ENCODE measurements at regions not wholly inside any gene's neighbourhood (a gene's known extent, or its start where the extent isn't known, plus 50 kb on each side); places are given as distances from the start of the nearest gene placed in this dataset.

DNA sequence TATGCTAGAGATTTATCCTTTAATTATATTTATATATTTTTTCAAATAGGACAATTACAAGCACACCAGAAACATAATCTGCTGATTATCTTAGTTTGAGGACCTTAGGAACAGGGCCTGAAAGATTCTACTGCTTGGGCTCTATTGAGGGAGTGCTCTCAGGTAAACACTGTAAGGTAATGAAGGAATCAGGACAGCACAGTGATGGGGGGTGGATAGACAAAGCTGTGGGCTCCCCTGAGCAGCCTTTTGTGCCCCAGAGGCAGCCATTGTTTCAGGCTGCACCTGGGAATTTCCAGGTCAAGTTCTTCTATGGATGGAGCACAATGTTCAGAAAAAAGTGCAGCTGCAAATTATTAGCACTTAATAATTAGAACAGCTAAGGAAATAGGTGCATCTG lies 848.0 kb upstream of the CADM2 start:
- no peak for TF ChIP-seq EZH2 (IDR thresholded peaks at IDR 0.05; ENCODE audit: borderline replicate concordance, low read length)
- TF ChIP-seq, protein P1, sequence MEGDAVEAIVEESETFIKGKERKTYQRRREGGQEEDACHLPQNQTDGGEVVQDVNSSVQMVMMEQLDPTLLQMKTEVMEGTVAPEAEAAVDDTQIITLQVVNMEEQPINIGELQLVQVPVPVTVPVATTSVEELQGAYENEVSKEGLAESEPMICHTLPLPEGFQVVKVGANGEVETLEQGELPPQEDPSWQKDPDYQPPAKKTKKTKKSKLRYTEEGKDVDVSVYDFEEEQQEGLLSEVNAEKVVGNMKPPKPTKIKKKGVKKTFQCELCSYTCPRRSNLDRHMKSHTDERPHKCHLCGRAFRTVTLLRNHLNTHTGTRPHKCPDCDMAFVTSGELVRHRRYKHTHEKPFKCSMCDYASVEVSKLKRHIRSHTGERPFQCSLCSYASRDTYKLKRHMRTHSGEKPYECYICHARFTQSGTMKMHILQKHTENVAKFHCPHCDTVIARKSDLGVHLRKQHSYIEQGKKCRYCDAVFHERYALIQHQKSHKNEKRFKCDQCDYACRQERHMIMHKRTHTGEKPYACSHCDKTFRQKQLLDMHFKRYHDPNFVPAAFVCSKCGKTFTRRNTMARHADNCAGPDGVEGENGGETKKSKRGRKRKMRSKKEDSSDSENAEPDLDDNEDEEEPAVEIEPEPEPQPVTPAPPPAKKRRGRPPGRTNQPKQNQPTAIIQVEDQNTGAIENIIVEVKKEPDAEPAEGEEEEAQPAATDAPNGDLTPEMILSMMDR (IDR thresholded peaks at IDR 0.05; ENCODE audit: low read length) = no peak
- no peaks in the 10 kb centered on the region for H3K36me3 ChIP-seq (ENCODE audit: insufficient read depth, low read length)
- no peaks in the 10 kb centered on the region for H4K20me1 ChIP-seq (ENCODE audit: insufficient read depth, low read length)
- no peaks in the 10 kb centered on the region for H3K27me3 ChIP-seq (ENCODE audit: insufficient read depth, low read length)
- H3K9me3 ChIP-seq (ENCODE audit: low read length) = no peaks in the 10 kb centered on the region
- no peaks in the 10 kb centered on the region for H3F3A ChIP-seq (ENCODE audit: insufficient read depth, low read length)
- H3K9ac ChIP-seq (ENCODE audit: low read length) = no peak overlapping the region
- H3K79me2 ChIP-seq (ENCODE audit: insufficient read depth, low read length) = no peaks in the 10 kb centered on the region
- no peaks in the 10 kb centered on the region for H3K9me2 ChIP-seq (ENCODE audit: low read depth, low read length)
- no peaks in the 10 kb centered on the region for H3K4me1 ChIP-seq (ENCODE audit: insufficient read depth, low read length, severe bottlenecking)
- no peak overlapping the region for H2AFZ ChIP-seq (ENCODE audit: low read length)
- H3K4me3 ChIP-seq (ENCODE audit: low read depth, low read length, poor library complexity, severe bottlenecking) = no peak overlapping the region
- H3K27ac ChIP-seq (ENCODE audit: low read depth, low read length, poor library complexity, severe bottlenecking) = no peak overlapping the region
- no peak overlapping the region for H3K4me2 ChIP-seq (ENCODE audit: low read length)

DNA sequence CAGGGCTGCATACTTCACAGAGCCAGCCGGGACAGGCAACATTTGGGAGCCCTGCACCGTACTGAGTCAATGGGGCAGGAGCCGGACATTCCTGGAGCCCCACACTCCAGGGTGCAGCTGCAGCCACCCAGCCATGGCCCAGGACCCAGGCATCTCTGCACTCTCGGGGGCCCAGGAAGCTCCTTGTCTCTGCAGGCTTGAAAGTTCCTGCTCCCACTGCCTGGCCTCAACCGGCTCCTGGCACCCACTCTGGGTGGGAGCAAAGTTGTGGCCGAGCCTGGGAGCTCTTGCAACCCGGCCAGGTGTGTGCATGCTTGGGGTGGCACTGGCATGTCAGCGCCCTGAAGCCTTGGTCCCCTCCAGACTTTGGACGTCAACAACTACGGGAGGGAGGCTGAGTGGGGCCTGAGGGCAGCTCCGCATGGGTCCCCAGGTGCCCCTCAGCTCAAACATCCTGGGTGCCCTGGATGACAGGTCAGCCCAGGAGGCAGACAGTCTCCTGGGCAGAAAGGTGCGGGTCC lies 833.5 kb upstream of the CADM2 start:
- Histone ChIP-seq H3F3A (ENCODE audit: insufficient read depth, low read length) (no peaks in the 10 kb centered on the region), H4K20me1 (ENCODE audit: insufficient read depth, low read length) (no peaks in the 10 kb centered on the region), H3K79me2 (ENCODE audit: insufficient read depth, low read length) (no peaks in the 10 kb centered on the region), H3K4me3 (ENCODE audit: low read depth, low read length, poor library complexity, severe bottlenecking) (no peak overlapping the region), H3K9me2 (ENCODE audit: low read depth, low read length) (no peaks in the 10 kb centered on the region; the same call in 1 of the 2 replicates), H3K9me3 (ENCODE audit: low read length) (no peaks in the 10 kb centered on the region), H3K36me3 (ENCODE audit: insufficient read depth, low read length) (no peaks in the 10 kb centered on the region), H3K27ac (ENCODE audit: low read depth, low read length, poor library complexity, severe bottlenecking) (no peak overlapping the region), H2AFZ (ENCODE audit: low read length) (no peak overlapping the region), H3K27me3 (ENCODE audit: insufficient read depth, low read length) (no peaks in the 10 kb centered on the region), H3K4me2 (ENCODE audit: low read length) (no peak overlapping the region), H3K9ac (ENCODE audit: low read length) (no peak overlapping the region), H3K4me1 (ENCODE audit: insufficient read depth, low read length, severe bottlenecking) (no peaks in the 10 kb centered on the region)
- no peak for TF ChIP-seq EZH2 (IDR thresholded peaks at IDR 0.05; ENCODE audit: borderline replicate concordance, low read length)
- TF ChIP-seq, protein P1 (IDR thresholded peaks at IDR 0.05; ENCODE audit: low read length) = no peak

DNA sequence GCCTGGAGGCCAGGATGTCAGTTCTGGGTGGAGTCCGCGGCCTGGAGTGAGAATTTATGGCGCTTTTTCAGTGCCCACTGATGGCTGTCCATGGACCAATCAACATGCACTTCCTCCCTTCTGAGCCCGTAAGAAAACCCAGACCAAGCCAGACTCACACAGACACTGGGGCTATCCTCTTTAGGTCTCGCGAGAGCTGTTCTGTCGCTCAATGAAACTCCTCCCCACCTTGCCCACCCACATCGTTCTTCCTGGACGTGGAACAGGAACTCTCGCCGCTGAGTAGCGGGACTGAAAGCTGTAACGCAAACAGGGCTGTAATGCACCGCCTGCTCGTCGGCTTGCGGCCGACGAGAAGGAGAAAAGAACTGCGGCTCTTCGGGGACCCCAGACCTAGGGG lies 833.0 kb upstream of the CADM2 start:
- no peak overlapping the region for H2AFZ ChIP-seq (ENCODE audit: low read length)

More for the DNA sequence above, 833.0 kb upstream of the CADM2 start:
- Histone ChIP-seq H3K4me3 (ENCODE audit: low read depth, low read length, poor library complexity, severe bottlenecking) (no peak overlapping the region), H3K9me2 (ENCODE audit: low read depth, low read length) (no peaks in the 10 kb centered on the region; the same call in 1 of the 2 replicates), H3K36me3 (ENCODE audit: insufficient read depth, low read length) (no peaks in the 10 kb centered on the region), H3K27ac (ENCODE audit: low read depth, low read length, poor library complexity, severe bottlenecking) (no peak overlapping the region), H4K20me1 (ENCODE audit: insufficient read depth, low read length) (no peaks in the 10 kb centered on the region), H3K27me3 (ENCODE audit: insufficient read depth, low read length) (no peaks in the 10 kb centered on the region), H3K9ac (ENCODE audit: low read length) (no peak overlapping the region), H3F3A (ENCODE audit: insufficient read depth, low read length) (no peaks in the 10 kb centered on the region), H3K4me2 (ENCODE audit: low read length) (no peak overlapping the region), H3K9me3 (ENCODE audit: low read length) (no peaks in the 10 kb centered on the region), H3K79me2 (ENCODE audit: insufficient read depth, low read length) (no peaks in the 10 kb centered on the region), H3K4me1 (ENCODE audit: insufficient read depth, low read length, severe bottlenecking) (no peaks in the 10 kb centered on the region)
- TF ChIP-seq EZH2 (IDR thresholded peaks at IDR 0.05; ENCODE audit: borderline replicate concordance, low read length) = no peak
- TF ChIP-seq, protein P1 (IDR thresholded peaks at IDR 0.05; ENCODE audit: low read length) = no peak

Measured in OCI-LY1 (cell line).